ENCODE measurements at regions not wholly inside any gene's neighbourhood (a gene's known extent, or its start where the extent isn't known, plus 50 kb on each side); places are given as distances from the start of the nearest gene placed in this dataset.

GRCh38 chr6:142693441-142693840 is 251.5 kb downstream of the HIVEP2 start:
- no peak overlapping the region for H3K27ac ChIP-seq
- TF ChIP-seq CTCF (conservative IDR thresholded peaks at IDR 0.05) (no peak), ZFX (IDR thresholded peaks at IDR 0.05) (no peak)

GRCh38 chr6:142694054-142694453 is 250.9 kb downstream of the HIVEP2 start:
- H3K27ac ChIP-seq = no peak overlapping the region; the same call in 1 of the 2 replicates
- TF ChIP-seq CTCF (conservative IDR thresholded peaks at IDR 0.05) (no peak), ZFX (IDR thresholded peaks at IDR 0.05) (no peak)

GRCh38 chr6:142695016-142695415 is 250.0 kb downstream of the HIVEP2 start:
- no peak for TF ChIP-seq CTCF (conservative IDR thresholded peaks at IDR 0.05)
- no peak for TF ChIP-seq ZFX (IDR thresholded peaks at IDR 0.05)
- peak overlapping the region; percentile 64; the same call in 1 of the 2 replicates for H3K27ac ChIP-seq

GRCh38 chr6:142696123-142697000 is 248.6 kb downstream of the HIVEP2 start:
- peak overlapping the region; percentile 64 for H3K27ac ChIP-seq
- TF ChIP-seq CTCF (conservative IDR thresholded peaks at IDR 0.05) (no peak), ZFX (IDR thresholded peaks at IDR 0.05) (no peak)

- TF ChIP-seq CTCF (conservative IDR thresholded peaks at IDR 0.05) (no peak), ZFX (IDR thresholded peaks at IDR 0.05) (peak; percentile 12; the same call in 1 of the 2 replicates)
- peak overlapping the region; percentile 64 for H3K27ac ChIP-seq
Observed at GRCh38 chr6:142697001-142697335, 248.0 kb downstream of the HIVEP2 start.

- TF ChIP-seq ZFX (IDR thresholded peaks at IDR 0.05) (no peak), CTCF (conservative IDR thresholded peaks at IDR 0.05) (no peak)
- H3K27ac ChIP-seq = peak overlapping the region; percentile 64; the same call in 1 of the 2 replicates
Observed at GRCh38 chr6:142697922-142698321, 247.1 kb downstream of the HIVEP2 start.

GRCh38 chr6:142698751-142699150 is 246.2 kb downstream of the HIVEP2 start:
- H3K27ac ChIP-seq = no peak overlapping the region
- TF ChIP-seq CTCF (conservative IDR thresholded peaks at IDR 0.05) = peak; percentile 38
- TF ChIP-seq ZFX (IDR thresholded peaks at IDR 0.05) = no peak

Measured in C4-2B (cell line).